HFFc6 (cell line): ENCODE measurements at regions not wholly inside any gene's neighbourhood (a gene's known extent, or its start where the extent isn't known, plus 50 kb on each side); places are given as distances from the start of the nearest gene placed in this dataset.

Source experiments
- DNase-seq: peaks from one replicate; pipeline ENCODE4 v3.0.0-alpha.2; 2018
- H3K27ac Mint-ChIP-seq: 2 replicates; pipeline ENCODE4 v1.8.0; 2020; ENCODE audit warnings: mild to moderate bottlenecking, mixed read lengths
- H3K27me3 Mint-ChIP-seq: 2 replicates; pipeline ENCODE4 v1.8.0; 2021; ENCODE audit warnings: mild to moderate bottlenecking, moderate library complexity, mixed read lengths; ENCODE audit not compliant: insufficient read depth
- H3K36me3 Mint-ChIP-seq: 2 replicates; pipeline ENCODE4 v1.8.0; 2021; ENCODE audit warnings: low read depth, mixed read lengths
- H3K4me1 Mint-ChIP-seq: 2 replicates; pipeline ENCODE4 v1.8.0; 2020; ENCODE audit warnings: low read depth, mixed read lengths
- H3K4me3 Mint-ChIP-seq: 2 replicates; pipeline ENCODE4 v1.8.0; 2020; ENCODE audit warnings: mild to moderate bottlenecking, moderate library complexity, mixed read lengths
- H3K9me3 Mint-ChIP-seq: 2 replicates; pipeline ENCODE4 v1.8.0; 2020; ENCODE audit warnings: mild to moderate bottlenecking, mixed read lengths
- CTCF ChIP-seq: fragments of 200-600 bp; sonication (generic); IDR thresholded peaks from 2 replicates; pipeline ENCODE4 v1.5.0; 2021; ENCODE audit warnings: antibody characterized with exemption, mild to moderate bottlenecking

GRCh38 chr20:57914205-57914604, 204.4 kb upstream of the PMEPA1 start:
- H3K4me3 Mint-ChIP-seq, result no peak overlapping the region
- no peaks in the 10 kb centered on the region for H3K4me1 Mint-ChIP-seq
- H3K9me3 Mint-ChIP-seq, result no peaks in the 10 kb centered on the region
- peaks cover 47% of the 10 kb centered on the region for H3K27me3 Mint-ChIP-seq
- DNase-seq, result no peak
- no peak for TF ChIP-seq CTCF
- H3K27ac Mint-ChIP-seq, result no peak overlapping the region
- no peaks in the 10 kb centered on the region for H3K36me3 Mint-ChIP-seq

- no peaks in the 10 kb centered on the region for H3K36me3 Mint-ChIP-seq
- no peak overlapping the region for H3K4me3 Mint-ChIP-seq
- DNase-seq, result no peak
- no peaks in the 10 kb centered on the region for H3K9me3 Mint-ChIP-seq
- H3K27me3 Mint-ChIP-seq, result peaks cover 46% of the 10 kb centered on the region
- no peak overlapping the region for H3K27ac Mint-ChIP-seq
- H3K4me1 Mint-ChIP-seq, result no peaks in the 10 kb centered on the region
- TF ChIP-seq CTCF, result no peak
Measured at GRCh38 chr20:57913156-57913930, 203.5 kb upstream of the PMEPA1 start.

GRCh38 chr20:57912227-57912582, 202.4 kb upstream of the PMEPA1 start:
- Mint-ChIP-seq H3K9me3 (no peaks in the 10 kb centered on the region), H3K4me1 (no peaks in the 10 kb centered on the region), H3K4me3 (no peak overlapping the region), H3K27ac (no peak overlapping the region), H3K27me3 (peaks cover 45% of the 10 kb centered on the region), H3K36me3 (no peaks in the 10 kb centered on the region)
- no peak for TF ChIP-seq CTCF
- no peak for DNase-seq

GRCh38 chr20:57911512-57912226, 201.9 kb upstream of the PMEPA1 start:
- Mint-ChIP-seq H3K36me3 (no peaks in the 10 kb centered on the region), H3K27ac (no peak overlapping the region), H3K4me3 (no peak overlapping the region), H3K27me3 (peaks cover 47% of the 10 kb centered on the region), H3K9me3 (no peaks in the 10 kb centered on the region), H3K4me1 (no peaks in the 10 kb centered on the region)
- no peak for TF ChIP-seq CTCF
- DNase-seq, result no peak

- Mint-ChIP-seq H3K9me3 (no peaks in the 10 kb centered on the region), H3K4me1 (no peaks in the 10 kb centered on the region), H3K27ac (no peak overlapping the region), H3K27me3 (peaks cover 53% of the 10 kb centered on the region), H3K36me3 (no peaks in the 10 kb centered on the region), H3K4me3 (no peak overlapping the region)
- DNase-seq, result no peak
- no peak for TF ChIP-seq CTCF
Measured at GRCh38 chr20:57910716-57911115, 200.9 kb upstream of the PMEPA1 start.
